Epithelial cell of proximal tubule (primary cell): ENCODE measurements at regions not wholly inside any gene's neighbourhood (a gene's known extent, or its start where the extent isn't known, plus 50 kb on each side); places are given as distances from the start of the nearest gene placed in this dataset.
"Not testable (repeated sequence)": the region's sequence is repeated elsewhere in the genome, so short reads cannot be mapped to it uniquely, and the experiment has no call there.

Source experiments
- DNase-seq: peaks from one replicate; pipeline ENCODE4 v3.0.0-alpha.2; 2011; ENCODE audit warnings: low read depth
- H3K4me3 ChIP-seq: 2 replicates; pipeline ENCODE4 v1.5.1; 2011; ENCODE audit warnings: low read depth, mild to moderate bottlenecking, low read length
- CTCF ChIP-seq: conservative IDR thresholded peaks from 2 replicates; pipeline ENCODE4 v1.5.1; 2012; ENCODE audit warnings: low read depth, mild to moderate bottlenecking, low read length

- H3K4me3 ChIP-seq, result no peak overlapping the region
- TF ChIP-seq CTCF, result no peak
- no peak for DNase-seq
These were observed 77.1 kb upstream of the MAN1A1 start for GRCh38 chr6:119426619-119427018.

GRCh38 chr6:119423996-119424395, 74.4 kb upstream of the MAN1A1 start:
- TF ChIP-seq CTCF, result no peak
- no peak for DNase-seq
- no peak overlapping the region for H3K4me3 ChIP-seq

GRCh38 chr6:119418084-119418483, 68.5 kb upstream of the MAN1A1 start:
- not testable (repeated sequence) for H3K4me3 ChIP-seq, DNase-seq

- no peak for TF ChIP-seq CTCF
- H3K4me3 ChIP-seq, result no peak overlapping the region
- DNase-seq, result no peak
These were observed 57.6 kb upstream of the MAN1A1 start for GRCh38 chr6:119407156-119407555.

- not testable (repeated sequence) for DNase-seq
These were observed 55.6 kb upstream of the MAN1A1 start for GRCh38 chr6:119405114-119405513.

More at GRCh38 chr6:119405114-119405513, 55.6 kb upstream of the MAN1A1 start:
- H3K4me3 ChIP-seq, result not testable (repeated sequence)
